Panc1 (cell line): ENCODE measurements at regions not wholly inside any gene's neighbourhood (a gene's known extent, or its start where the extent isn't known, plus 50 kb on each side); places are given as distances from the start of the nearest gene placed in this dataset.

Experiments
- ATAC-seq: fragments of 200-7000 bp; cut with Tn5 transposase; 2 replicates; pipeline ENCODE4 v1.9.1; 2020; ENCODE audit warnings: mild to moderate bottlenecking, moderate library complexity
- BruUV-seq: library from RNA; stranded (reverse); fragments of 400-500 nt; replicated peaks from 2 replicates; lab custom pipeline; 2021; lab: Mats Ljungman, UMichigan
- CTCF ChIA-PET: fragments of 300-600 bp; sonication (Branson Sonifier 250); formaldehyde crosslinking; loops from one replicate; lab custom pipeline; 2022; ENCODE audit warnings: antibody characterized with exemption; lab: Charles Lee
- POLR2A ChIA-PET: fragments of 300-600 bp; sonication (Branson Sonifier 250); formaldehyde crosslinking; loops from one replicate; lab custom pipeline; 2022; ENCODE audit warnings: antibody characterized with exemption; lab: Charles Lee
- DNase-seq: peaks from one replicate; pipeline ENCODE4 v3.0.0-alpha.2; 2010; ENCODE audit warnings: low read depth, low spot score
- H3K27ac ChIP-seq: 2 replicates; pipeline ENCODE4 v1.5.1; 2011; ENCODE audit warnings: mild to moderate bottlenecking, low read length, inconsistent platforms
- H3K27me3 ChIP-seq: fragments of 200-500 bp; sonication (Bioruptor generic); 2 replicates; pipeline ENCODE4 v1.6.0; 2014; ENCODE audit warnings: low read length, inconsistent platforms; ENCODE audit not compliant: control insufficient read depth, insufficient read depth
- H3K36me3 ChIP-seq: fragments of 200-500 bp; sonication (Bioruptor generic); 2 replicates; pipeline ENCODE4 v1.5.1; 2014; ENCODE audit warnings: inconsistent platforms, mild to moderate bottlenecking, low read length, moderate library complexity; ENCODE audit not compliant: control insufficient read depth, insufficient read depth
- H3K4me1 ChIP-seq: 2 replicates; pipeline ENCODE4 v1.5.1; 2011; ENCODE audit warnings: inconsistent platforms, mild to moderate bottlenecking, low read length, moderate library complexity; ENCODE audit not compliant: control insufficient read depth, insufficient read depth
- H3K4me3 ChIP-seq, 2 experiments: 2 replicates each; pipeline ENCODE4 v1.5.1; 2011 to 2012; ENCODE audit warnings: low read depth in 2 of 2, low read length in 2 of 2, mild to moderate bottlenecking in 2 of 2, inconsistent platforms in 1 of 2, moderate library complexity in 1 of 2
- H3K9me3 ChIP-seq: fragments of 200-500 bp; sonication (Bioruptor generic); 2 replicates; pipeline ENCODE4 v1.5.1; 2014; ENCODE audit warnings: low read depth, mild to moderate bottlenecking, inconsistent platforms, low read length, moderate library complexity; ENCODE audit not compliant: control insufficient read depth, insufficient read depth
- CTCF ChIP-seq: fragments of 450-650 bp; IDR thresholded peaks from 2 replicates; pipeline ENCODE4 v1.5.1; 2017; ENCODE audit warnings: mild to moderate bottlenecking
- POLR2AphosphoS5 ChIP-seq: IDR thresholded peaks from 2 replicates; pipeline ENCODE4 v1.6.1; 2012; ENCODE audit warnings: mild to moderate bottlenecking, low read depth, low read length, moderate library complexity
- REST ChIP-seq, 2 experiments: IDR thresholded peaks; 2 replicates each; pipeline ENCODE4 v1.6.1; 2011 to 2012; ENCODE audit warnings: low read depth in 2 of 2, control low read depth in 1 of 2, low read length in 1 of 2, mild to moderate bottlenecking in 1 of 2, moderate library complexity in 1 of 2; ENCODE audit not compliant: insufficient read depth in 1 of 2
- SIN3A ChIP-seq: IDR thresholded peaks from 2 replicates; pipeline ENCODE4 v1.6.1; 2012; ENCODE audit warnings: low read depth, mild to moderate bottlenecking, low read length, moderate library complexity, borderline replicate concordance; ENCODE audit not compliant: insufficient read depth
- TCF7L2 ChIP-seq: IDR thresholded peaks from 2 replicates; pipeline ENCODE4 v1.6.1; 2011; ENCODE audit warnings: mild to moderate bottlenecking, low read depth, low read length, inconsistent platforms
- in situ Hi-C: cut with HindIII; loops from 2 replicates; pipeline ENCODE4 v1.10.0; 2016; ENCODE audit warnings: low sequenced_read_pairs, low pct_unique_long_range_greater_than_20kb
- intact Hi-C: fragments of 100-400 bp; cut with micrococcal nuclease; formaldehyde crosslinking; loops from one replicate; pipeline ENCODE4 v1.10.0; 2022; ENCODE audit not compliant: unreplicated experiment

GRCh38 chr3:178334239-178334638 lies 202.0 kb upstream of the KCNMB2 start:
- in situ Hi-C loops: no loop called here
- no peak for DNase-seq
- no peaks in the 10 kb centered on the region for H3K4me1 ChIP-seq
- ATAC-seq: no peak
- ChIA-PET CTCF (no interaction called here), POLR2A (no interaction called here)
- no peak overlapping the region for H3K27ac ChIP-seq
- H3K9me3 ChIP-seq: no peaks in the 10 kb centered on the region
- no peak overlapping the region for H3K4me3 ChIP-seq
- BruUV-seq: no TSS peak
- TF ChIP-seq REST (IDR thresholded peaks at IDR 0.05; ENCODE audit: insufficient read depth in 1 of 2, low read depth in 2 of 2, low read length in 1 of 2): no peak
- TF ChIP-seq CTCF: no peak
- no peak for TF ChIP-seq SIN3A
- no peak for TF ChIP-seq TCF7L2
- TF ChIP-seq POLR2AphosphoS5: no peak
- H3K27me3 ChIP-seq: no peaks in the 10 kb centered on the region
- intact Hi-C loops: no loop called here
- no peaks in the 10 kb centered on the region for H3K36me3 ChIP-seq

GRCh38 chr3:178336336-178336735 lies 199.9 kb upstream of the KCNMB2 start:
- ChIA-PET POLR2A (no interaction called here), CTCF (no interaction called here)
- Histone ChIP-seq H3K9me3 (no peaks in the 10 kb centered on the region), H3K4me1 (no peaks in the 10 kb centered on the region), H3K27ac (no peak overlapping the region; the same call in 1 of the 2 replicates), H3K27me3 (no peaks in the 10 kb centered on the region), H3K4me3 (no peak overlapping the region), H3K36me3 (no peaks in the 10 kb centered on the region)
- DNase-seq (no peak), ATAC-seq (no peak)
- no TSS peak for BruUV-seq
- intact Hi-C loops: no loop called here
- in situ Hi-C loops: no loop called here
- TF ChIP-seq REST (IDR thresholded peaks at IDR 0.05; ENCODE audit: insufficient read depth in 1 of 2, low read depth in 2 of 2, low read length in 1 of 2) (no peak), CTCF (no peak), TCF7L2 (no peak), SIN3A (no peak), POLR2AphosphoS5 (no peak)
